ENCODE measurements at regions not wholly inside any gene's neighbourhood (a gene's known extent, or its start where the extent isn't known, plus 50 kb on each side); places are given as distances from the start of the nearest gene placed in this dataset.
A peak's percentile ranks its signal among the peaks of the same experiment; 100 is the strongest.

- Histone ChIP-seq H3K36me3 (no peaks in the 10 kb centered on the region), H3K4me3 (no peak overlapping the region), H3K27ac (no peak overlapping the region), H3K9me3 (no peaks in the 10 kb centered on the region), H3K27me3 (ENCODE audit: low read depth) (no peaks in the 10 kb centered on the region), H3K4me1 (no peaks in the 10 kb centered on the region)
- intact Hi-C loops (cut with DNase I): no loop called here
- no peak for DNase-seq
- no peak for TF ChIP-seq CTCF (IDR thresholded peaks at IDR 0.05)
- ATAC-seq: no peak
Observed at GRCh38 chr20:22825076-22825475, 210.0 kb upstream of the SSTR4 start.

GRCh38 chr20:22825546-22825945 is 209.6 kb upstream of the SSTR4 start:
- no peak overlapping the region for H3K4me3 ChIP-seq
- H3K36me3 ChIP-seq: no peaks in the 10 kb centered on the region
- H3K4me1 ChIP-seq: no peaks in the 10 kb centered on the region
- TF ChIP-seq CTCF (IDR thresholded peaks at IDR 0.05): no peak
- ATAC-seq (no peak), DNase-seq (no peak)
- intact Hi-C loops (cut with DNase I): no loop called here
- no peaks in the 10 kb centered on the region for H3K9me3 ChIP-seq
- no peak overlapping the region for H3K27ac ChIP-seq
- no peaks in the 10 kb centered on the region for H3K27me3 ChIP-seq (ENCODE audit: low read depth)

- H3K9me3 ChIP-seq: no peaks in the 10 kb centered on the region
- H3K36me3 ChIP-seq: no peaks in the 10 kb centered on the region
- H3K4me1 ChIP-seq: no peaks in the 10 kb centered on the region
- intact Hi-C loops (cut with DNase I): no loop called here
- TF ChIP-seq CTCF (IDR thresholded peaks at IDR 0.05): no peak
- no peak for ATAC-seq
- no peak for DNase-seq
- no peak overlapping the region for H3K27ac ChIP-seq
- no peaks in the 10 kb centered on the region for H3K27me3 ChIP-seq (ENCODE audit: low read depth)
- no peak overlapping the region for H3K4me3 ChIP-seq
Observed at GRCh38 chr20:22826306-22827230, 208.5 kb upstream of the SSTR4 start.

- Histone ChIP-seq H3K4me3 (no peak overlapping the region), H3K36me3 (no peaks in the 10 kb centered on the region), H3K27ac (no peak overlapping the region), H3K9me3 (no peaks in the 10 kb centered on the region), H3K4me1 (no peaks in the 10 kb centered on the region), H3K27me3 (ENCODE audit: low read depth) (no peaks in the 10 kb centered on the region)
- TF ChIP-seq CTCF (IDR thresholded peaks at IDR 0.05): no peak
- ATAC-seq: peak in 1 of 2 donors; percentile 45
- no peak for DNase-seq
- intact Hi-C loops (cut with DNase I): no loop called here
Observed at GRCh38 chr20:22827916-22828315, 207.2 kb upstream of the SSTR4 start.

- H3K4me3 ChIP-seq: no peak overlapping the region
- ATAC-seq (no peak), DNase-seq (no peak)
- H3K27ac ChIP-seq: no peak overlapping the region
- TF ChIP-seq CTCF (IDR thresholded peaks at IDR 0.05): no peak
- H3K4me1 ChIP-seq: no peaks in the 10 kb centered on the region
- intact Hi-C loops (cut with DNase I): no loop called here
- no peaks in the 10 kb centered on the region for H3K9me3 ChIP-seq
- no peaks in the 10 kb centered on the region for H3K27me3 ChIP-seq (ENCODE audit: low read depth)
- no peaks in the 10 kb centered on the region for H3K36me3 ChIP-seq
Observed at GRCh38 chr20:22829356-22829755, 205.8 kb upstream of the SSTR4 start.

Data from lower lobe of right lung (tissue), 2 donors.